Hypothalamus (tissue), 51 donors: ENCODE measurements at regions not wholly inside any gene's neighbourhood (a gene's known extent, or its start where the extent isn't known, plus 50 kb on each side); places are given as distances from the start of the nearest gene placed in this dataset.
A peak's percentile ranks its signal among the peaks of the same experiment; 100 is the strongest.

Experiments
- DNase-seq, 51 donors: peaks; one replicate each; lab custom pipeline; 2025; lab: John Stamatoyannopoulos, UW

DNA sequence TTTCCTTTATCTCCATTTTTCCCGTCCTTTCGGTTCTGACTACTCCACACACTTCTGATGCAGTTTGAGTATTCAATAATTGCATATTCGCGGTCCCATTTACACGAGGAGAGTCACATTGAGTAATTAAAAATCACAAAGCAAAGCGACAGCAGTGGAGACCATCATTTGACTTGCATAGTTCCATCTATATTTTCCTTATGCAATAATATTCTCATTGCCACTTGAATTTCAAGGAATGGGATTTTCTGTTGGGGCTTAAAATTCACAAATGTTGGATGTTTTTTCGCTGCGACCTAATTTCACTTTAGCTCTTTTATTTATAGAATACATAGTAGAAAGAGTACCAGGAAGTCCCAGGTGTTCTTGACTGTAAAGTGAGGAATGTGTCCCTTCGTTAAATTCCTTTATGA lies 186.8 kb downstream of the ZEB2 start:
- no peak for DNase-seq

DNA sequence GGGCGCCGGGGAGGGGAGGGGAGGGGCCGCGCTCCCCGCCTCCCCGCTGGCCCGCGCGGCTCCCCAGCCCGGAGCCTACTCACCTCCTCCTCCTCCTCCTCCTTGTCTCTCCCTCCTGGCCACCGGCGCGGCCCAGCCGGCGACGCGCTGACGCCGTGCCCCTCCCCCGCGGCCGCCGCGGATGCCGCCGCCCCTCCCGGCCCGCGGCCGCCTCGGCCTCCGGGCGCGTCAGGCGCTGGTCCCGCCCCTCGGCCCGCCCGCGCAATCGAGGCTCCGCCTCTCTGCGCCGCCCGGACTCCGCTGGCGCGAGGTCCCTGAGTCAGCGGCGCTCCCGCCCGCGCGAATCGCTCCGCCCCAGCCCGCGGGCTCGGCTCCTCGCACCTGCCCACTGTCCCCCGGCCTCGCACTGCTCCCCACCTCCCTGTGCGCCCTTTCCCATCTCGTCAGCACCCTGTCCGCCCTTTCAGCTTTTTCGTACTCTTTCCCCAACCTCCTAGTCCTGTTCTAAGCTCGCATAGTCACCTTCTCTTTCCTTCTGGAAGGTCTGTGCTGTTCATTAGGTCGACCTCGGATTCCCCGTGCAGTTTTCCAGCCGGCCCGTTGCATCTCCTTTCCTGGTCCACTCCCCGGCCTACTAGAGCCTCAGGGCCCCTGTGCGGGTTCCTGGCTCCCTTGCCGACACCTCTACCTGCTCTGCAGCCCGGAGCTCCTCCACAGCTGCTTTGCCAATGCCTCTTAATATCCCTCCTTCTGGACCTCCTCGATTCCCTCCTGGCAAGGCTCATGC lies 187.4 kb downstream of the ZEB2 start:
- peak; percentile 42 to 93 (median 83) for DNase-seq

DNA sequence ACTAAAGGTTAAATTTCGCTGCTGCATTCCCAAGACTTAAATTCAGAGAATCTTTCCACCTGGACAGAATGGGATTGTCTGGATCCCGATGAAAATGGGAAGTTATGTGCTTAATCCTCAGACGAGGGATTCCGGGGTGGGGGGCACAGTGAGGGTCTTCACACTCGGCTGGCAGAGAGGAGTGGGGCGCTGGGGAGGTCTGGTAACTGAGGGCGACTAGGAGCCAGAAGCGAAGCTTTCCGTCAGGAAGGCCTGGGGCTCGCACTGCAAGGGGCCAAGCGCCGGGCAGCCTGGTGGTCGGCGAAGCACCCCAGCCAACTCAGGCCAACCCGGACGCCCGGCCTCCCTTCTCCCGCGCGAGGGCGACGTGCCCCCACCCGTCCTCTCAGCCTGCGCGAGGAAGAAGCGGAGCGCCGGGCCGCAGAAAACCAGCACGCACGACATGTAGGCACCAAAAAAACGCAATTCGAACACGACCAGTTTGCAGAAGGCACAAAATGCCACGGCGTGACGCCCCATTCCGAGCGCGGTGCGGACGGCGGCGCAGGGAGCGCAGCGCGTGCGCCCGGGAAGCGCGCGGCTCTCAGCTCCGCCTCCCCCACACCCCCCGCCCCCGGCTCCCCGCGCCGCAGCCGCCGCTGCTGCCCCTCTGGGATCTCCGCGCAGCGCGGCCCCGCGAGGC lies 188.1 kb downstream of the ZEB2 start:
- peak in 33 of 51 donors; percentile 53 to 93 (median 81) for DNase-seq

DNA sequence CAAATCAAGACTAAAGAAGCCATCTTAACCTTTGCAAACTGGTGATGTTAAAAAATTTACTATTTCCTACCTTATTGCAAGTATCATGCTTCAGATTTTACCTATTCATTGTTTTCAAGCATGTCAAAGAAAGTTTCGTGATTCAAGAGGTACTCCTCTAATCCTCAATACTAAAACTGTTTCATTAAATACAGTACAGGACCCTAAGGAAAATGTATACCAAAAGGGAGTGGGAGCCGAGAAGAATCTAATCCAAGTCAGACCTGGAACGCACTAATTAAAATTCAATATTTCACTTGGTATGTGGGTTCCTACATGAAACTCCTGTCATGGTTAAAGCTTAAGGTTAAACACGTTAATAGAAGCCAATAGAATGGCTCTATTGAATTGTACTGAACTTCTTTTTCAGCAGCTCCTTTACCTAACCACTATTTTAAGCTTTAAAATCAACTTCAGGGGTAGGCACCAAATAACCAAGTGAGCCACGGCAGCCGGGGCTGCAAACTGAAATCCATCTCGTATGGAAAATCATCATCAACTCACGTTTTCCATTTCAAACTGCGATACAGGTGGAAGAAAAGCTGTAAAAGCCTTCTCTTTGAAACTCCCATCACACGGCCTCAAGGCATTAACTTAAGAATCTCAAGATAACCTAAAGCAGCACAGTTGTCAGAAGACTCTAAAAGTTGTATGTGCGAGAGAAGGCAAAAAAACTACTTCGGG lies 188.8 kb downstream of the ZEB2 start:
- peak in 1 of 51 donors; percentile 34 for DNase-seq

- DNase-seq, result no peak
Observed at GRCh38 chr2:144329472-144329871, 190.4 kb downstream of the ZEB2 start.

- DNase-seq, result no peak
Observed at GRCh38 chr2:144328938-144329337, 191.0 kb downstream of the ZEB2 start.

GRCh38 chr2:144326825-144327224 lies 193.1 kb downstream of the ZEB2 start:
- DNase-seq, result no peak

DNA sequence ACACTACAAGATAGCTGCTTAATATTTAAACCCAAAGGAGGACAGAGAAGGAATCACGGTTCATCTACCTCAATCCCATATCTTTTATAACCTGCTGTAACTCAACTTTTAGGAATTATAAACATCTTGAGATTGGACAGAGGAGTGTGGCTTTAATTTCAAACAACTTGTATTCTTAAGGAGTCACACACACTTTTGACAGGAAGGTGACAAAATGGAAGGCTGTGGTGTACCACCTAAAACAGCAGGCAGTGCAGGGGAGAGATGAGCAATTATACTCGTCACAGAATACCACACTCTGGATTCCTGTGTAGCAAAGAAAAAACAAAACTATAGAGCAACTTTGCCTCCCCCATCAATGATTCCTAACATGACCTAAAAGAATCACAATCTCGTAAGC lies 194.8 kb downstream of the ZEB2 start:
- no peak for DNase-seq

DNA sequence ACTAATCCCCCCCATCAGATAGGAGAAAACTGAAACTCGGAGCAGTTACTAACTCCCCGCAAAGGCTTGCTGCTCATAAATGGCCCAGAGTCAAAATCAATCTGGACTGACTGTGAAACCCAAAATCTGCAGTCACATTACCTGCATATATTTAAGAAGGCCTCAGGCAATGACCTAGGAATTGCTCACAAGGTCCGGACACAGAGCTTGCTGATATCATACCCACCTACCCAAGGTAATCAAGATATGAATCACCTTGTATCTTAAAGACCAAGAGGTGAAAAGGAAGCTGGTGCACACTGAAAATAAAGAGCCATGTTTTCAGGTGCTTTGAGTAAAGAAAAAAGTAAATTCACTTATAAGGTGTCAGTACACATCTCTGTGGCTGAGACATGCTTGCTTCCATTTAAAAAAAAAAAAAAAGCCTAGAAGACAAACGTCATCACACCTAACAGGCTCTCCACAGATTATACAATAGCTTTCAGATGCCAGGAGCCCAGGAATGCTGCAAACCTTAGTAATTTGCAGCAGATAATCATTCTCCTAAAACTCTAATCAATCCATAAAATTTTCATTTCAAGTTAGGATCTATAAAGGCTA lies 195.4 kb downstream of the ZEB2 start:
- DNase-seq, result no peak

DNA sequence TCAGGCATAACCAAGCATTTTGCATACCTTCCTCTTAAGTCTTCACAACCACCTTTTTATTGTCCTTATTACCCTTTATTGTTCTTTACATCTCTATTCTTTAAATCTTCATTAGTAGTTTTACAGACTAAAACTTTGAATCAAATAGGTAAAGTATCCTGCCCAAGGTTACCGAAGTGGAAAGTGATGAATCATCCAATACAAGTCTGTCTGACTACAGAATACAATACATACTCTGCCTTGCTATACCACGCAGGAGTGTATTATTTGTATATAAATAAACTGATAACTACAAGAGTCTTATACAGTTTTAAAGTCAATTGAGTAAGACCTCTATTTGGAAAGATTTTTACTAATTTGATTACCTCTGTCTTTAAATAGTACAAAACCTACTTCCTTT lies 196.0 kb downstream of the ZEB2 start:
- DNase-seq, result no peak

DNA sequence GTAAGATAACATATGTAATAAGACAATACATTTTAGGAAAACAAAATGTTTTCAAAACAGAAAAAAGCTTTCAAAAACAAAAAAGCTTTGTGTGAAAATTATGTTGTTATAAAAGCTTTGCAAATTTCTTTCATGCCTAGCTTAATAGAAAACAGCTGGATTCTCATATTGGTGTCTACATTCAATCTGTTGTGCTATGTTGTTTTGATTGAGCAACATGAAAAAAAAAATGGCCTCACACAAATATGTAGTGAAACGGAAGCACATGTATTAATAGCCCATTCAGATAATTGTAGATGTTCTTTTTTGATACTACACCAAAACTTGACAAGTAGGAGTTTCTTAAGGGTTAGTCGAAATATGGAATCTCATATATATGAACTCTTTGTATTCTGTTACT lies 197.5 kb downstream of the ZEB2 start:
- no peak for DNase-seq

GRCh38 chr2:144320491-144320890 lies 199.4 kb downstream of the ZEB2 start:
- peak in 2 of 51 donors; percentile 4 to 45 for DNase-seq

- no peak for DNase-seq
Observed at GRCh38 chr2:144317071-144317738, 202.7 kb downstream of the ZEB2 start.

DNA sequence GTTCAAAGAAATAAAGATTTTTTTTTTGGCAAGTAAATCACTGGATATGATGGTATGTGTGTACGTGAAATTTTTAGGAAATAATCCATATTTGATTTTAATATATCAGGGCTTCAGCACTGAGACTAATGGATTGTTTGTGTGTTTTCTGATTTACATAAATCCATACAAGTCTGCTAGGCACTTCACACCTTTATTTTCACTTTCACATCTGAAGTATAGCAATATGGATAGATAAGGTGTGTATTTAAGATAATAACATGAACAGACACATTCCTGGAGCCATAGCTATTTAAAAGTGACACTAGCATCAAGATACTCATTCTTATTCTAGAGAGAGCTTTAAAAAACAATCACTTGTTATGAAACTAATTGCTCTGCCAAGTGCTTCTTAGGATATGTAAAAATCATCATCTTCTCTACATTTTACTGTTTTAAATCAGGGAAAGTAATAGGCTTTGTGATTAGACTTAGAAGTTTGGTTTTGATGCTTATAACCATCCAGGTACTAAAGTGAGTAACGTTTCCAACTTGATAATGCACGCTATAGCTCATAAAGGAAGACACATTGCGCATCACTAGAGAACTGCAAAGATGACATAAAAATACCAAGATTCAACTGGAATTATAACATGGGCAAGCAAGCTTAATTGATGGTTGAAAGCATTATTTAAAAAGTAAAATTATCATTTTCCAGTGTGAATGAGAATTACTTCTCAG lies 208.9 kb downstream of the ZEB2 start:
- no peak for DNase-seq

DNA sequence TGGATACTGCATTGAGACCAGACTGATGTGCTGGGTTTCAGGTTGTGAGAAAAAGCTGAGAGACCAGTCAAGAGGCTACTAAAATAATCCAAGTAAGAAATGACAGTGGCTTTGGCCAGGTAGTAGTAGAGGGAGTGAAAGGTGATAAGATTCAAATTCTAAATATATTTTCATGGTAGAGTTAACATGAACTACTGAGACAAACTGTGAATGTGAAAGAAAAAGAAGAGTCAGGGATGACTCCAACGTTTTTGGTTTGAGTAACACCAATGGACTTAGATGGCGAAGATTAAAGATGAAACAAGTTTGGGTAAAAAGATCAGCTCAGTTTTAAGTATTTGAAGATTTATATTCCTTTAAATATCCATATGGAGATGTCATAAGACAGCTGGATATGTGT lies 209.4 kb downstream of the ZEB2 start:
- no peak for DNase-seq

DNA sequence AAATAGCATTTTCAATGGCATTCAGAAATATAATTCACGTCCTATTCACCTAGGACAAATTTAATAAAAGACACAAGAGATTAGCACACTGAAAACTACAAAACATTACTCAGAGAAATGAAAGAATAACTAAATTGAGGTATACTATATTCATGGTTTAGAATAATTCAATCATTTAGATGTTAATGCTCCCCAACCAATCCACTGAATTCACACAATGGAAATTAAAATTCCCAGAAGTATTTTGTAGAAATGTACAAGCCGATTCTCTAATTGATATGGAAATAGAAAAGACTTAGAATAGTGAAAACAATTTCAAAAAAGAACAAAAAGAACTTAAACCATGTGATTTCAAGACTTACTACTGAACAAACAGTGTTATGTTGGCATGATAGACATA lies 212.2 kb downstream of the ZEB2 start:
- DNase-seq, result no peak

DNA sequence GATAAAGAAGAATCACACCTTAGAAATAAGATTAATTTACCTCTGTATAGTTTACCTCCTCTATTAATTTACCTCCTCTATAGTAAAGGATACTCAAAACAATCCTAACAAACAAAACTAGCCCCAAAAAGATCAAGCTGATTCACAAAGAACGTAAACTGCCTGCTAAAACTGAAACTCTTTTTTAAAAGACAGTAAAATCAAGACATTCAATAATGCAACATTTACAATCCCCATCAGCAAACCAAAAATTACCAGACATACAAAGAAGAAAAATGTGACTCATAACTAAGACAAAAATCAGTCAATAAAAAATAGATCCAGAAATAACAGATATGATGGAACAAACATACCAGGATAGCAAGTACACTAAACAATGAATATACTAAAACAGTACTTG lies 215.7 kb downstream of the ZEB2 start:
- DNase-seq, result no peak

DNA sequence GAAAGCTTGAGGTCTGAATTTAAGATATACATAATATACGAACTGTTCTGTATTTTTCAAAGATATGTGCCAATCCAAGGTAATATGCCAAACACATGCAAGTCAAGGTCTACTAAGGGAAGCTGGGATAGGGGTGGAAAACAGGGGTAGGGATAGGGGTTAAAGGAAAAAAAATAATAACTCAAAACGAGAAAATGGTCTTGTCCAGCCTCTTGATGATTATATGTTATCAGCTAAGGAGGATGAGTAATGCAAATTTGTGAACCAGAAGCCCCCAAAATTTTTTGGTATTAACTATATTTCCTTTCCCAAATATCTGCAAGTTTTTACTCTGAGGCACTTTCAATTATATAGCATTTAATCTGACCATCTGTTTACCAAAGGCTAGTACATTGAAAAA lies 219.3 kb downstream of the ZEB2 start:
- DNase-seq, result no peak

GRCh38 chr2:144290276-144290675 lies 229.6 kb downstream of the ZEB2 start:
- no peak for DNase-seq

- DNase-seq, result no peak
Observed at GRCh38 chr2:144288438-144288837, 231.5 kb downstream of the ZEB2 start.
